Heart left ventricle (tissue), 13 donors: ENCODE measurements at regions not wholly inside any gene's neighbourhood (a gene's known extent, or its start where the extent isn't known, plus 50 kb on each side); places are given as distances from the start of the nearest gene placed in this dataset.

Experiments
- POLR2A ChIP-seq, 2 donors: fragments of 450-650 bp; IDR thresholded peaks; one replicate each; pipeline ENCODE4 v1.6.1; 2017; ENCODE audit warnings: antibody characterized with exemption in 2 of 2, mild to moderate bottlenecking in 2 of 2, moderate library complexity in 2 of 2
- TF ChIP-seq, protein P1 (sequence below), 12 donors: fragments of 200-600 bp; sonication (generic) in 4 of 12; IDR thresholded peaks; one replicate each; pipeline versions ENCODE4 v1.5.0 to v1.8.0; 2018 to 2022; ENCODE audit warnings: antibody characterized with exemption in 12 of 12, mild to moderate bottlenecking in 5 of 12
- donor health status: ischemic (EF 13 %, LVEDD 7.1; RV severe dilation, severe dysfunction).
- donor health status: DM: no; HTN: yes; CAD: no.
- donor health status: DM: no; HTN: no; CAD: no.
- donor health status: ischemic (EF 25% LVEDD 6.9; RV normal size, moderate dysfunction).
- donor health status: ischemic (EF 25% LVEDD 5.7; RV mildly dilated, moderate dysfunction).
- donor health status: ischemic (EF 35%, LVEDD 5.7; RV mildly dilated, moderate dysfunction).
- donor health status: nonischemic (EF 11% LVEDD 7.7; RV severe dilation, severe dysfunction).
- donor health status: DM: yes; HTN: yes; CAD: no.
- donor health status: PGD.
- donor health status: ischemic (EF 29% LVEDD 5.4; RV normal size, mild dysfunction).
- donor health status: nonischemic (EF 23%, LVEDD 6.1; RV moderate dilation, normal function).

DNA sequence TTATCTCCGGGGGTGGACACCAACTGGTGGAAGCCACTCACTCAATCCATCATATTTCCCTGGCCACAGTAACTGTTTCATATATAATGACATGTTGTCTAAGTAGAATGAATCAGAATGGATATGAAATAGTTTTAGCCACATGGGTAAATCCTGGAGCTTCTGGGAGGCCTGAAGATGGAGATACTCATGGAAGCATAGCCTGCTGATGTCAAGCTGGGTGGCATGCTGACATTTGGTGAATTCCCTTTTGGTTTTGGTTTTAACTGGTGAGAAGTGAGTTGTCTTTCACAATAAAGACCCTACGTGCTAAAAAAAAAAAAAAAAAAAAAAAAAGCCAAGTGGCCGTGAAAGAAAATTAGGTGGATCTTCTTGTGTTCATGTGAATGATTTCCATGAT is 105.3 kb upstream of the ITGA6 start:
- TF ChIP-seq, protein P1, sequence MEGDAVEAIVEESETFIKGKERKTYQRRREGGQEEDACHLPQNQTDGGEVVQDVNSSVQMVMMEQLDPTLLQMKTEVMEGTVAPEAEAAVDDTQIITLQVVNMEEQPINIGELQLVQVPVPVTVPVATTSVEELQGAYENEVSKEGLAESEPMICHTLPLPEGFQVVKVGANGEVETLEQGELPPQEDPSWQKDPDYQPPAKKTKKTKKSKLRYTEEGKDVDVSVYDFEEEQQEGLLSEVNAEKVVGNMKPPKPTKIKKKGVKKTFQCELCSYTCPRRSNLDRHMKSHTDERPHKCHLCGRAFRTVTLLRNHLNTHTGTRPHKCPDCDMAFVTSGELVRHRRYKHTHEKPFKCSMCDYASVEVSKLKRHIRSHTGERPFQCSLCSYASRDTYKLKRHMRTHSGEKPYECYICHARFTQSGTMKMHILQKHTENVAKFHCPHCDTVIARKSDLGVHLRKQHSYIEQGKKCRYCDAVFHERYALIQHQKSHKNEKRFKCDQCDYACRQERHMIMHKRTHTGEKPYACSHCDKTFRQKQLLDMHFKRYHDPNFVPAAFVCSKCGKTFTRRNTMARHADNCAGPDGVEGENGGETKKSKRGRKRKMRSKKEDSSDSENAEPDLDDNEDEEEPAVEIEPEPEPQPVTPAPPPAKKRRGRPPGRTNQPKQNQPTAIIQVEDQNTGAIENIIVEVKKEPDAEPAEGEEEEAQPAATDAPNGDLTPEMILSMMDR (IDR thresholded peaks at IDR 0.05) = no peak
- no peak for TF ChIP-seq POLR2A (IDR thresholded peaks at IDR 0.05)
